RWPE1 (cell line): ENCODE measurements at regions not wholly inside any gene's neighbourhood (a gene's known extent, or its start where the extent isn't known, plus 50 kb on each side); places are given as distances from the start of the nearest gene placed in this dataset.

ENCODE experiments used
- CTCF ChIA-PET: fragments of 350-600 bp; sonication (Branson Sonifier 250); formaldehyde crosslinking; extraction: SDS; loops from one replicate; lab custom pipeline; 2021; lab: Yijun Ruan, JAX
- POLR2A ChIA-PET: fragments of 400-600 bp; formaldehyde crosslinking; extraction: SDS; loops from one replicate; lab custom pipeline; 2020; ENCODE audit warnings: antibody characterized with exemption; ENCODE audit not compliant: low non-redundant PET; lab: Yijun Ruan, JAX
- DNase-seq: peaks from one replicate; pipeline ENCODE4 v3.0.0; 2012; ENCODE audit warnings: low spot score
- H3K27ac ChIP-seq: fragments of 450-650 bp; 2 replicates; pipeline ENCODE4 v1.5.1; 2017
- CTCF ChIP-seq: fragments of 450-650 bp; conservative IDR thresholded peaks from 2 replicates; pipeline ENCODE4 v1.5.1; 2017; ENCODE audit warnings: low read depth, mild to moderate bottlenecking

- ChIA-PET CTCF (no interaction called here), POLR2A (no interaction called here)
- H3K27ac ChIP-seq = no peak overlapping the region
- DNase-seq = no peak
- TF ChIP-seq CTCF = no peak
Measured at GRCh38 chr6:12422848-12423247, 132.7 kb downstream of the EDN1 start.

GRCh38 chr6:12423832-12424231 lies 133.7 kb downstream of the EDN1 start:
- ChIA-PET POLR2A (no interaction called here), CTCF (no interaction called here)
- H3K27ac ChIP-seq = no peak overlapping the region
- DNase-seq = no peak
- no peak for TF ChIP-seq CTCF

GRCh38 chr6:12426121-12426520 lies 136.0 kb downstream of the EDN1 start:
- POLR2A ChIA-PET = no interaction called here
- TF ChIP-seq CTCF = no peak
- CTCF ChIA-PET = interaction anchor here (0.6 kb wide), 1 partner anchor 52 kb away, joined by 5 read pairs; no protein-coding TSS in a partner anchor

GRCh38 chr6:12431023-12431422 lies 140.9 kb downstream of the EDN1 start:
- POLR2A ChIA-PET = no interaction called here
- TF ChIP-seq CTCF = no peak
- no peak for DNase-seq
- CTCF ChIA-PET = interaction anchor here (0.6 kb wide), 1 partner anchor 120 kb away, joined by 3 read pairs; no protein-coding TSS in a partner anchor
- no peak overlapping the region for H3K27ac ChIP-seq

More at GRCh38 chr6:12426121-12426520, 136.0 kb downstream of the EDN1 start:
- no peak for DNase-seq
- H3K27ac ChIP-seq = no peak overlapping the region

- ChIA-PET POLR2A (interaction anchor here (0.6 kb wide), 1 partner anchor 141 kb away, joined by 16 read pairs; no protein-coding TSS in a partner anchor), CTCF (no interaction called here)
- no peak for TF ChIP-seq CTCF
- no peak overlapping the region for H3K27ac ChIP-seq
- no peak for DNase-seq
Measured at GRCh38 chr6:12436224-12436623, 146.1 kb downstream of the EDN1 start.

GRCh38 chr6:12436683-12437082 lies 146.5 kb downstream of the EDN1 start:
- ChIA-PET CTCF (no interaction called here), POLR2A (interaction anchor here (0.6 kb wide), 1 partner anchor 140 kb away, joined by 16 read pairs; no protein-coding TSS in a partner anchor)
- no peak for TF ChIP-seq CTCF

More at GRCh38 chr6:12436683-12437082, 146.5 kb downstream of the EDN1 start:
- no peak overlapping the region for H3K27ac ChIP-seq
- DNase-seq = no peak
